HUES6 (cell line): ENCODE measurements at regions not wholly inside any gene's neighbourhood (a gene's known extent, or its start where the extent isn't known, plus 50 kb on each side); places are given as distances from the start of the nearest gene placed in this dataset.

Source experiments
- H3K27ac ChIP-seq: 2 replicates; pipeline ENCODE4 v1.7.0; 2013; ENCODE audit warnings: low read depth, mild to moderate bottlenecking, low read length, inconsistent platforms
- H3K27me3 ChIP-seq: 2 replicates; pipeline ENCODE4 v1.6.1; 2013; ENCODE audit warnings: low read length; ENCODE audit not compliant: control insufficient read depth, insufficient read depth
- H3K36me3 ChIP-seq: 2 replicates; pipeline ENCODE4 v1.6.1; 2013; ENCODE audit warnings: low read length; ENCODE audit not compliant: control insufficient read depth, insufficient read depth
- H3K4me1 ChIP-seq: 2 replicates; pipeline ENCODE4 v1.6.1; 2013; ENCODE audit warnings: low read length; ENCODE audit not compliant: control insufficient read depth, insufficient read depth
- H3K4me3 ChIP-seq: 2 replicates; pipeline ENCODE4 v1.5.1; 2013; ENCODE audit warnings: low read depth, low read length
- H3K9ac ChIP-seq: one replicate; pipeline ENCODE4 v1.6.1; 2013; ENCODE audit warnings: mild to moderate bottlenecking, low read length
- H3K9me3 ChIP-seq: 2 replicates; pipeline ENCODE4 v1.6.1; 2013; ENCODE audit warnings: low read depth, low read length; ENCODE audit not compliant: control insufficient read depth, insufficient read depth

GRCh38 chr4:181956512-181956911 lies 286.7 kb upstream of the TENM3 start:
- no peaks in the 10 kb centered on the region for H3K9me3 ChIP-seq
- H3K36me3 ChIP-seq, result no peaks in the 10 kb centered on the region
- peaks cover 2% of the 10 kb centered on the region; the same call in 1 of the 2 replicates for H3K4me1 ChIP-seq
- no peak overlapping the region for H3K27ac ChIP-seq
- no peak overlapping the region for H3K9ac ChIP-seq
- no peak overlapping the region for H3K4me3 ChIP-seq
- no peaks in the 10 kb centered on the region for H3K27me3 ChIP-seq

GRCh38 chr4:181957088-181957487 lies 286.1 kb upstream of the TENM3 start:
- Histone ChIP-seq H3K9ac (no peak overlapping the region), H3K27ac (no peak overlapping the region), H3K4me3 (no peak overlapping the region), H3K4me1 (peaks cover 2% of the 10 kb centered on the region), H3K36me3 (no peaks in the 10 kb centered on the region), H3K9me3 (no peaks in the 10 kb centered on the region), H3K27me3 (no peaks in the 10 kb centered on the region)

- H3K36me3 ChIP-seq, result no peaks in the 10 kb centered on the region
- H3K9ac ChIP-seq, result no peak overlapping the region
Measured at GRCh38 chr4:181958446-181958845, 284.8 kb upstream of the TENM3 start.

DNA sequence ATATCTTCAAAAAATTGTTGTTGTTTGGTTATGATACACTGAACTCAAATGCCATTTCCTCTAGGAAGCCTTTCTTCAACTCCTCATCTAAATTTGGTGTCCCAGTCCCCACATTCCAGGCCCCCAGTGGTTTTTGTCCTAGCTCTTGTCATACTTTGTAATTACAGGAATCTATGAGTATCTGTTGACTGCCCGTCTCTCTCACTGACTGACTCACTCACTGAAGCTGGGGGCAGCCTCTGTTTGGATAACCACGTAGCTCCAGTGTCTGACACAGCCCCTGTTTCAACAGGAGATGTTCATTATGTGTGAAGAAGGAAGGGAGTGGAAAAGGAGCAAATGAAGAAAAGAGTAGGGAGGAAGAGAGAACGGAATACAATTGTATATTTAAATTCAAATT lies 284.1 kb upstream of the TENM3 start:
- Histone ChIP-seq H3K9ac (no peak overlapping the region), H3K27me3 (no peaks in the 10 kb centered on the region), H3K36me3 (no peaks in the 10 kb centered on the region), H3K9me3 (no peaks in the 10 kb centered on the region), H3K4me1 (no peaks in the 10 kb centered on the region; the same call in 1 of the 2 replicates), H3K27ac (no peak overlapping the region), H3K4me3 (no peak overlapping the region)

More at GRCh38 chr4:181958446-181958845, 284.8 kb upstream of the TENM3 start:
- no peaks in the 10 kb centered on the region for H3K9me3 ChIP-seq
- no peak overlapping the region for H3K27ac ChIP-seq
- no peak overlapping the region for H3K4me3 ChIP-seq
- no peaks in the 10 kb centered on the region for H3K27me3 ChIP-seq
- no peaks in the 10 kb centered on the region; the same call in 1 of the 2 replicates for H3K4me1 ChIP-seq

GRCh38 chr4:181960384-181960783 lies 282.8 kb upstream of the TENM3 start:
- Histone ChIP-seq H3K9ac (no peak overlapping the region), H3K4me3 (no peak overlapping the region), H3K27ac (no peak overlapping the region), H3K9me3 (no peaks in the 10 kb centered on the region), H3K36me3 (no peaks in the 10 kb centered on the region), H3K4me1 (no peaks in the 10 kb centered on the region; the same call in 1 of the 2 replicates), H3K27me3 (no peaks in the 10 kb centered on the region)

- no peaks in the 10 kb centered on the region for H3K9me3 ChIP-seq
- no peak overlapping the region for H3K4me3 ChIP-seq
- H3K4me1 ChIP-seq, result no peaks in the 10 kb centered on the region; the same call in 1 of the 2 replicates
- no peaks in the 10 kb centered on the region for H3K36me3 ChIP-seq
- H3K27me3 ChIP-seq, result no peaks in the 10 kb centered on the region
- H3K27ac ChIP-seq, result no peak overlapping the region
- H3K9ac ChIP-seq, result no peak overlapping the region
Measured at GRCh38 chr4:181962321-181962720, 280.9 kb upstream of the TENM3 start.

DNA sequence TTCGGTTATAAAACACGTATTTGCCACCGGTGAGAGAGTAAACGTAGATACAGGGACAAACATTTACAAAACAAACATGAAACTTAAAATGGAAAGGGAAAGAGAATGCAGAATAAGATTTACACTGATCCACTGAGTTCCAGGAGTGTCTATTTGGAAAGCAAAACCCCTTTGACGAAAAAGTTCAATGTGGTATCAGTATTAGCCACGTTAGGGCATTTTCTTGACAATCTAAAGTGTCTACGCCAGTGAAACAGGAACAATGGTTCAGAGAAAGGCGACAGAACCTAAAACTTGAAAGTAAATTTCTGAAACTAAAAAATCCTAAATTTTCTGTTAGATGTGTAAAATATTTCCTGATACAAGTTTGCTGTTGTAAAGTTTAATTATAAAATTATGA lies 278.5 kb upstream of the TENM3 start:
- Histone ChIP-seq H3K27ac (no peak overlapping the region), H3K36me3 (no peaks in the 10 kb centered on the region), H3K4me3 (no peak overlapping the region), H3K4me1 (no peaks in the 10 kb centered on the region; the same call in 1 of the 2 replicates), H3K27me3 (no peaks in the 10 kb centered on the region), H3K9me3 (no peaks in the 10 kb centered on the region), H3K9ac (no peak overlapping the region)

DNA sequence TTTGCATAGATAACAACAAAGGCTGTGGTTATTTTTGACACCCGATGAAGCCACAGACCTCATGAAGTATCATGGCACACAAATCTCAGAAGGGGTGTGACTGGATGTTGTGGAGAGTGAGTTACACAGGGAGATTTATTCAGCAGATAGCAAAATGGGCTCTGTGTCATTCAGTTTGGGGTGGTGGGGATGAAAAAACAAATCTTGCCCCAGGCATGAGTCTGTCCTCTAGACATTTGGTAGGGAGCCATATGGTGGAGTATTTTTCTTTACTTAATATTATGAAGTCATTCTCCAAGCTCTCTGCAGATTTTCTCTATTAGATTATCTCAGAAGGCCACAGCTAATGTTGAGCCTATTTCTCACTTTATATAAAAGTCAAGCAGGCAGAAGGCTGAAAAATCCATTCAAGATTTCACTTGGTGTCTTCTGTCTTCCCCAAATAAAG lies 277.1 kb upstream of the TENM3 start:
- H3K9me3 ChIP-seq, result no peaks in the 10 kb centered on the region
- no peaks in the 10 kb centered on the region; the same call in 1 of the 2 replicates for H3K4me1 ChIP-seq
- no peak overlapping the region for H3K9ac ChIP-seq
- H3K27me3 ChIP-seq, result no peaks in the 10 kb centered on the region
- H3K36me3 ChIP-seq, result no peaks in the 10 kb centered on the region
- H3K4me3 ChIP-seq, result no peak overlapping the region
- H3K27ac ChIP-seq, result no peak overlapping the region

- H3K9me3 ChIP-seq, result no peaks in the 10 kb centered on the region
- H3K36me3 ChIP-seq, result no peaks in the 10 kb centered on the region
- H3K4me3 ChIP-seq, result no peak overlapping the region
- H3K27ac ChIP-seq, result no peak overlapping the region
- no peak overlapping the region for H3K9ac ChIP-seq
- no peaks in the 10 kb centered on the region for H3K27me3 ChIP-seq
- H3K4me1 ChIP-seq, result no peaks in the 10 kb centered on the region
Measured at GRCh38 chr4:181967401-181967800, 275.8 kb upstream of the TENM3 start.

DNA sequence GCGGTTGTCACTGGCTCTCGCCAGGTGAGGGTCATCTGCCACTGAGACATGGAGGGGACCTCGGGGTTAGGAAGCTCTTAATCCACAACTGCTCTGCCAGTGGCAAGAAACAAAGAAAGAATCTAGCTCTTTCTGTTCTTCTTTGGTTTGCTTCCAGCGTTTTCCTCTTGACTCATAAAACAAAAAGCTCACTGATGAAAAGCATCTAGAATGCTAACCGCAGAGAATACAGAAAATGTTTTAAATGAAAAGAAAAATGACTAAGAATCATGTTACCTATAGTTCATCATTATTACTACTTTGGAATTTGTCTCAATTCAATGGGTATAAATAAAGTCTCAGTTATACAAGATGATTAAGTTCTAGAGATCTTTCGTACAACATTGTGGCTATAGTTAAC lies 274.8 kb upstream of the TENM3 start:
- no peak overlapping the region for H3K27ac ChIP-seq
- H3K9me3 ChIP-seq, result no peaks in the 10 kb centered on the region

DNA sequence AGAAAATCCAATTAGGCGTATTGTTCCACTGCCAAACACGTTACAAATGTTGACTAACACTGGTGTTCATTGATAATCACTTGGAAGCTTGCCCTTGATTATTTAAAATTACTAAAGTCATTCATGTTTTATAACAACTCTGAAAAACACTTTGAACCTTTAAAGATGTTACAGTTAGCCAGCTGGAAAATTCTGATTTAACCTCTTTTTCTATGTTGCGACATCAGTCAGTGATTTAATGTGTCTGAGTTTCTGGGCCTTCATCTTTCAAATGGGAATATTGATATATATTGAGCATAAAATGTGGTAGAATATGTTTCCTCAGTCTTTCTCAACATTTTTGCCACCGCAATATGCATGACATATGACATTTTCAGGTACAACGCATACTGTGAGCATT lies 274.1 kb upstream of the TENM3 start:
- Histone ChIP-seq H3K27me3 (no peaks in the 10 kb centered on the region), H3K4me3 (no peak overlapping the region), H3K9ac (no peak overlapping the region), H3K4me1 (no peaks in the 10 kb centered on the region), H3K36me3 (no peaks in the 10 kb centered on the region), H3K27ac (no peak overlapping the region), H3K9me3 (peaks cover 4% of the 10 kb centered on the region)

More for the DNA sequence above, 274.8 kb upstream of the TENM3 start:
- Histone ChIP-seq H3K36me3 (no peaks in the 10 kb centered on the region), H3K4me3 (no peak overlapping the region), H3K4me1 (no peaks in the 10 kb centered on the region), H3K27me3 (no peaks in the 10 kb centered on the region), H3K9ac (no peak overlapping the region)

DNA sequence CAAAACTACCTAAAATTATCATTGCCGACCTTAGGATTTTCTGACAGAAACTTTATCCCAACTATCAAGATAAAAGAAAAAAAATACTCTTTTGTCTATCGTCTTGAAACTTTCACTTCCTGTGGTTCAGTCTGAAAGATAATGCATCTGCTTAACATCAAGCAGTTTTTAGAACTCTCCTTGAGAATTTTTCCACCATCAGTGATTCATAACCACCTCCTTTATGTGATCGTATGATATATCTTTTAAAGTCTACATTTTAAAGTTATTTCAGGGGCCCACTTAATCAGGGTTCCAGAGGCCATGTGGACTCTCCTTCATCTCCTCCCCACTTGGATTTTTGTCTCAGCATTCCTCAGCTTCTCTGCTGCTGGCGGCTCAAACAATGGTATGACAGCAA lies 272.8 kb upstream of the TENM3 start:
- Histone ChIP-seq H3K4me1 (no peaks in the 10 kb centered on the region), H3K9ac (no peak overlapping the region), H3K27me3 (no peaks in the 10 kb centered on the region), H3K27ac (no peak overlapping the region), H3K36me3 (no peaks in the 10 kb centered on the region), H3K9me3 (peaks cover 4% of the 10 kb centered on the region), H3K4me3 (no peak overlapping the region)
